ENCODE measurements at regions not wholly inside any gene's neighbourhood (a gene's known extent, or its start where the extent isn't known, plus 50 kb on each side); places are given as distances from the start of the nearest gene placed in this dataset.

- H3K36me3 ChIP-seq, result no peaks in the 10 kb centered on the region
- no peak for TF ChIP-seq CTCF (IDR thresholded peaks at IDR 0.05)
- H3K4me1 ChIP-seq, result no peaks in the 10 kb centered on the region
- no peak overlapping the region for H3K27ac ChIP-seq
- no peak overlapping the region for H3K4me3 ChIP-seq
- H3K9me3 ChIP-seq, result no peaks in the 10 kb centered on the region
- intact Hi-C loops (cut with DNase I; ENCODE audit: low total_unique reads), result no loop called here
- DNase-seq, result no peak
- H3K27me3 ChIP-seq, result no peaks in the 10 kb centered on the region
These were observed 176.1 kb downstream of the RMST start for GRCh38 chr12:97638739-97639138.

GRCh38 chr12:97639702-97640101, 177.1 kb downstream of the RMST start:
- no peaks in the 10 kb centered on the region for H3K9me3 ChIP-seq

GRCh38 chr12:97640826-97641225, 178.2 kb downstream of the RMST start:
- H3K27me3 ChIP-seq, result no peaks in the 10 kb centered on the region
- no peak for DNase-seq
- H3K27ac ChIP-seq, result no peak overlapping the region
- TF ChIP-seq CTCF (IDR thresholded peaks at IDR 0.05), result no peak
- intact Hi-C loops (cut with DNase I; ENCODE audit: low total_unique reads), result no loop called here
- H3K4me3 ChIP-seq, result no peak overlapping the region
- no peaks in the 10 kb centered on the region for H3K36me3 ChIP-seq
- H3K9me3 ChIP-seq, result no peaks in the 10 kb centered on the region
- H3K4me1 ChIP-seq, result no peaks in the 10 kb centered on the region

More at GRCh38 chr12:97639702-97640101, 177.1 kb downstream of the RMST start:
- Histone ChIP-seq H3K36me3 (no peaks in the 10 kb centered on the region), H3K27ac (no peak overlapping the region), H3K27me3 (no peaks in the 10 kb centered on the region), H3K4me1 (no peaks in the 10 kb centered on the region), H3K4me3 (no peak overlapping the region)
- no peak for DNase-seq
- intact Hi-C loops (cut with DNase I; ENCODE audit: low total_unique reads), result no loop called here
- TF ChIP-seq CTCF (IDR thresholded peaks at IDR 0.05), result no peak

GRCh38 chr12:97642911-97643310, 180.3 kb downstream of the RMST start:
- TF ChIP-seq CTCF (IDR thresholded peaks at IDR 0.05), result no peak
- Histone ChIP-seq H3K4me3 (no peak overlapping the region), H3K27me3 (no peaks in the 10 kb centered on the region), H3K36me3 (no peaks in the 10 kb centered on the region), H3K4me1 (no peaks in the 10 kb centered on the region), H3K27ac (no peak overlapping the region), H3K9me3 (no peaks in the 10 kb centered on the region)
- DNase-seq, result no peak
- intact Hi-C loops (cut with DNase I; ENCODE audit: low total_unique reads), result no loop called here

DNA sequence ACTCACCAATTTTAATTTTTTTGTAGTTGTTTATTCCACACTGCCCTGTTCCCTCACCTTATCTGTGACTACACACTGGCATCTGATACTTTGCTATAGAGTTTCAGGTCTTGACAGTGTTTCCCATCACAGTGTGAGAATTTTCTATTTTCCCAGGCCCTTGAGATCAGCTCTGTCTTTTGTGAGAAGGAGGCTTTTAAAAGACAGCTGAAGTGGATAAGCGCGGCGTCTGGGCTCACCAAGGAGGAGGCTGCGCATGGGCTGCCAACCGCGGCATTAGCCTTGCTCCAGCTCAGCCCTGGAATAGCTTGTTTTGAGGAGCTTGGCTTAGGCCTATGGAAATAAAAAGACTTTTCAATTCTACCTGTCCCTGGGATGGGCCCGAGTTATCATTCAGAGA, 181.3 kb downstream of the RMST start:
- H3K4me3 ChIP-seq, result no peak overlapping the region
- TF ChIP-seq CTCF (IDR thresholded peaks at IDR 0.05), result no peak
- intact Hi-C loops (cut with DNase I; ENCODE audit: low total_unique reads), result no loop called here
- no peak overlapping the region for H3K27ac ChIP-seq
- H3K4me1 ChIP-seq, result no peaks in the 10 kb centered on the region
- H3K9me3 ChIP-seq, result no peaks in the 10 kb centered on the region
- DNase-seq, result no peak
- H3K36me3 ChIP-seq, result no peaks in the 10 kb centered on the region
- H3K27me3 ChIP-seq, result no peaks in the 10 kb centered on the region

GRCh38 chr12:97645726-97646125, 183.1 kb downstream of the RMST start:
- Histone ChIP-seq H3K36me3 (no peaks in the 10 kb centered on the region), H3K4me1 (no peaks in the 10 kb centered on the region), H3K27me3 (no peaks in the 10 kb centered on the region), H3K27ac (no peak overlapping the region), H3K4me3 (no peak overlapping the region), H3K9me3 (no peaks in the 10 kb centered on the region)
- intact Hi-C loops (cut with DNase I; ENCODE audit: low total_unique reads), result no loop called here
- TF ChIP-seq CTCF (IDR thresholded peaks at IDR 0.05), result no peak
- no peak for DNase-seq

All from tibial artery (tissue), 4 donors.